IMR-90 (cell line): ENCODE measurements at regions not wholly inside any gene's neighbourhood (a gene's known extent, or its start where the extent isn't known, plus 50 kb on each side); places are given as distances from the start of the nearest gene placed in this dataset.

ENCODE experiments used
- ATAC-seq: fragments of 200-7000 bp; cut with Tn5 transposase; 2 replicates; pipeline ENCODE4 v1.9.1; 2020; ENCODE audit warnings: low read depth, mild to moderate bottlenecking, moderate library complexity
- BruUV-seq: library from RNA; stranded (reverse); fragments of 400-500 nt; replicated peaks from 2 replicates; lab custom pipeline; 2021; lab: Mats Ljungman, UMichigan
- CTCF ChIA-PET: fragments of 300-600 bp; formaldehyde crosslinking; extraction: SDS; loops from one replicate; lab custom pipeline; 2021; ENCODE audit warnings: antibody characterized with exemption; lab: Yijun Ruan, JAX
- POLR2A ChIA-PET: fragments of 300-600 bp; sonication (Branson Sonifier 250); formaldehyde crosslinking; loops from one replicate; lab custom pipeline; 2022; ENCODE audit warnings: antibody characterized with exemption; ENCODE audit not compliant: unreplicated experiment; lab: Charles Lee
- DNase-seq: peaks from one replicate; pipeline ENCODE4 v3.0.0; 2013
- H2AFZ ChIP-seq: replicated peaks from 2 replicates; pipeline ENCODE3; 2013; ENCODE audit warnings: low read length, mild to moderate bottlenecking; ENCODE audit not compliant: poor library complexity
- H2AK5ac ChIP-seq: 2 replicates; pipeline ENCODE4 v1.6.1; 2013; ENCODE audit warnings: low read depth, low read length, inconsistent platforms
- H2AK9ac ChIP-seq: replicated peaks from 2 replicates; pipeline ENCODE3; 2013; ENCODE audit warnings: mild to moderate bottlenecking, low read depth, low read length, moderate library complexity; ENCODE audit not compliant: poor library complexity
- H2BK120ac ChIP-seq: 2 replicates; pipeline ENCODE4 v1.6.1; 2013; ENCODE audit warnings: low read depth, low read length, inconsistent platforms
- H2BK15ac ChIP-seq: 3 replicates; pipeline ENCODE4 v1.6.1; 2013; ENCODE audit warnings: low read depth, low read length, inconsistent platforms
- H2BK20ac ChIP-seq: 2 replicates; pipeline ENCODE4 v1.6.1; 2013; ENCODE audit warnings: low read depth, mild to moderate bottlenecking, inconsistent platforms, low read length, moderate library complexity
- H2BK5ac ChIP-seq: 2 replicates; pipeline ENCODE4 v1.6.1; 2013; ENCODE audit warnings: mild to moderate bottlenecking, low read depth, low read length, inconsistent platforms; ENCODE audit not compliant: poor library complexity, severe bottlenecking
- H3K14ac ChIP-seq: replicated peaks from 2 replicates; pipeline ENCODE4 v1.6.1; 2013; ENCODE audit warnings: low read depth, low read length, inconsistent platforms
- H3K18ac ChIP-seq: 2 replicates; pipeline ENCODE4 v1.6.1; 2013; ENCODE audit warnings: low read depth, low read length, control low read depth
- H3K23ac ChIP-seq: 2 replicates; pipeline ENCODE4 v1.6.1; 2013; ENCODE audit warnings: low read depth, low read length, inconsistent platforms
- H3K27ac ChIP-seq: 2 replicates; pipeline ENCODE4 v1.5.1; 2013; ENCODE audit warnings: mild to moderate bottlenecking, control low read depth, low read length; ENCODE audit not compliant: insufficient read depth
- H3K27me3 ChIP-seq: 2 replicates; pipeline ENCODE4 v1.6.1; 2013; ENCODE audit warnings: low read length; ENCODE audit not compliant: control insufficient read depth, insufficient read depth
- H3K36me3 ChIP-seq: 2 replicates; pipeline ENCODE4 v1.6.1; 2013; ENCODE audit warnings: low read length, mixed read lengths; ENCODE audit not compliant: control insufficient read depth, insufficient read depth
- H3K4ac ChIP-seq: 2 replicates; pipeline ENCODE4 v1.6.1; 2013; ENCODE audit warnings: low read depth, low read length, inconsistent platforms
- H3K4me1 ChIP-seq: 2 replicates; pipeline ENCODE4 v1.6.1; 2013; ENCODE audit warnings: low read length, mixed read lengths; ENCODE audit not compliant: control insufficient read depth, insufficient read depth
- H3K4me2 ChIP-seq: 2 replicates; pipeline ENCODE4 v1.6.1; 2013; ENCODE audit warnings: low read depth, mild to moderate bottlenecking, control low read depth, low read length, moderate library complexity
- H3K4me3 ChIP-seq: 2 replicates; pipeline ENCODE4 v1.5.1; 2013; ENCODE audit warnings: low read depth, mild to moderate bottlenecking, control low read depth, low read length, moderate library complexity; ENCODE audit not compliant: insufficient read depth
- H3K56ac ChIP-seq: 2 replicates; pipeline ENCODE4 v1.6.1; 2013; ENCODE audit warnings: low read length, inconsistent platforms; ENCODE audit not compliant: insufficient read depth; ENCODE audit errors: extremely low read depth
- H3K79me1 ChIP-seq, 2 experiments: 2 replicates each; pipeline ENCODE4 v1.6.1; 2013; ENCODE audit warnings: low read length in 2 of 2, inconsistent platforms in 1 of 2, low read depth in 1 of 2
- H3K9ac ChIP-seq: 2 replicates; pipeline ENCODE4 v1.6.1; 2013; ENCODE audit warnings: low read depth, low read length, control low read depth
- H3K9me1 ChIP-seq: 2 replicates; pipeline ENCODE4 v1.6.1; 2013; ENCODE audit warnings: low read length, inconsistent platforms; ENCODE audit not compliant: insufficient read depth
- H3K9me3 ChIP-seq: 2 replicates; pipeline ENCODE4 v1.6.1; 2013; ENCODE audit warnings: low read length; ENCODE audit not compliant: control insufficient read depth, insufficient read depth
- H4K20me1 ChIP-seq: 2 replicates; pipeline ENCODE4 v1.6.1; 2013; ENCODE audit warnings: low read length, inconsistent platforms; ENCODE audit not compliant: insufficient read depth
- H4K5ac ChIP-seq: 2 replicates; pipeline ENCODE4 v1.6.1; 2013; ENCODE audit warnings: mild to moderate bottlenecking, low read depth, low read length, control low read depth
- H4K8ac ChIP-seq, 2 experiments: 2 replicates each; pipeline ENCODE4 v1.6.1; 2013; ENCODE audit warnings: low read depth in 2 of 2, low read length in 2 of 2, control low read depth in 1 of 2, inconsistent platforms in 1 of 2
- H4K91ac ChIP-seq: 2 replicates; pipeline ENCODE4 v1.6.1; 2013; ENCODE audit warnings: low read depth, low read length, inconsistent platforms; ENCODE audit not compliant: insufficient read depth
- CHD1 ChIP-seq: IDR thresholded peaks from 2 replicates; pipeline ENCODE4 v1.6.1; 2012; ENCODE audit warnings: low read depth, low read length, improper control_type of control experiment
- MXI1 ChIP-seq: IDR thresholded peaks from 2 replicates; pipeline ENCODE4 v1.6.1; 2012; ENCODE audit warnings: low read depth, mild to moderate bottlenecking, low read length, moderate library complexity, borderline replicate concordance
- SMC3 ChIP-seq: fragments of 150-350 bp; IDR thresholded peaks from 2 replicates; pipeline ENCODE4 v1.6.1; 2016; ENCODE audit warnings: low read depth, mild to moderate bottlenecking, antibody characterized with exemption, low read length, moderate library complexity
- dilution Hi-C: fragments of 300-500 bp; cut with HindIII; formaldehyde crosslinking; loops from one replicate; pipeline ENCODE4 v1.14.3; 2018; ENCODE audit warnings: low sequenced_read_pairs; ENCODE audit not compliant: unreplicated experiment
- in situ Hi-C: fragments of 300-500 bp; cut with MboI; formaldehyde crosslinking; loops from 3 replicates; pipeline ENCODE4 v1.14.3; 2019; ENCODE audit warnings: low sequenced_read_pairs, inconsistent platforms, mixed read lengths
- intact Hi-C: fragments of 100-400 bp; cut with micrococcal nuclease; formaldehyde crosslinking; loops from 2 replicates; pipeline ENCODE4 v1.10.0; 2022

- Histone ChIP-seq H2BK120ac (no peak overlapping the region), H3K79me1 (no peaks in the 10 kb centered on the region), H2AFZ (no peak overlapping the region), H4K5ac (no peak overlapping the region), H4K91ac (no peak overlapping the region), H3K36me3 (no peaks in the 10 kb centered on the region), H2AK5ac (no peak overlapping the region), H3K4me2 (no peak overlapping the region), H2BK15ac (no peak overlapping the region), H3K27ac (no peak overlapping the region), H3K9me1 (no peaks in the 10 kb centered on the region), H3K9ac (no peak overlapping the region), H2AK9ac (no peak overlapping the region), H2BK20ac (no peak overlapping the region), H3K14ac (no peak overlapping the region), H3K18ac (no peak overlapping the region), H3K4me1 (no peaks in the 10 kb centered on the region), H4K8ac (no peak overlapping the region), H3K4me3 (no peak overlapping the region), H3K27me3 (no peaks in the 10 kb centered on the region), H2BK5ac (no peak overlapping the region), H3K4ac (no peak overlapping the region), H4K20me1 (no peaks in the 10 kb centered on the region), H3K56ac (no peak overlapping the region), H3K23ac (no peak overlapping the region), H3K9me3 (0 out of 2 replicates have a peak, but pooled peaks cover 2% of the 10 kb centered on the region)
- ChIA-PET POLR2A (no interaction called here), CTCF (no interaction called here)
- in situ Hi-C loops, result no loop called here
- no TSS peak for BruUV-seq
- ATAC-seq, result no peak
- intact Hi-C loops, result no loop called here
- no peak for DNase-seq
- no peak for TF ChIP-seq MXI1
- TF ChIP-seq CHD1, result no peak
- no peak for TF ChIP-seq SMC3
- dilution Hi-C loops, result no loop called here
Observed at GRCh38 chr11:38711110-38711509, 2113.1 kb upstream of the RAG2 start.
